ENCODE measurements at regions not wholly inside any gene's neighbourhood (a gene's known extent, or its start where the extent isn't known, plus 50 kb on each side); places are given as distances from the start of the nearest gene placed in this dataset.

GRCh38 chr18:66825347-66825746 lies 221.5 kb upstream of the CDH19 start:
- TF ChIP-seq SP1 (IDR thresholded peaks at IDR 0.05): no peak
- no peak for TF ChIP-seq CTCF (IDR thresholded peaks at IDR 0.05; ENCODE audit: low read depth, low read length, missing input control)
- no peak for TF ChIP-seq MAX (IDR thresholded peaks at IDR 0.05)
- no peak for TF ChIP-seq ZBTB33 (IDR thresholded peaks at IDR 0.05)

All from liver (tissue), 3 donors.